BLaER1 (cell line): ENCODE measurements at regions not wholly inside any gene's neighbourhood (a gene's known extent, or its start where the extent isn't known, plus 50 kb on each side); places are given as distances from the start of the nearest gene placed in this dataset.

ENCODE experiments used
- H3K27ac ChIP-seq: shearing (Covaris generic); formaldehyde crosslinking; 2 replicates; pipeline ENCODE4 v1.8.1; 2022
- H3K27me3 ChIP-seq: shearing (Covaris generic); formaldehyde crosslinking; 2 replicates; pipeline ENCODE4 v1.8.1; 2022
- H3K36me3 ChIP-seq: shearing (Covaris generic); formaldehyde crosslinking; 2 replicates; pipeline ENCODE4 v1.8.1; 2022
- H3K4me1 ChIP-seq: shearing (Covaris generic); formaldehyde crosslinking; 2 replicates; pipeline ENCODE4 v1.8.1; 2022
- H3K4me2 ChIP-seq: shearing (Covaris generic); formaldehyde crosslinking; 2 replicates; pipeline ENCODE4 v1.8.1; 2022
- H3K4me3 ChIP-seq: shearing (Covaris generic); formaldehyde crosslinking; 2 replicates; pipeline ENCODE4 v1.8.1; 2022
- H3K9ac ChIP-seq: shearing (Covaris generic); formaldehyde crosslinking; 2 replicates; pipeline ENCODE4 v1.8.1; 2022
- H3K9me3 ChIP-seq: shearing (Covaris generic); formaldehyde crosslinking; 2 replicates; pipeline ENCODE4 v1.8.1; 2022
- H4K20me1 ChIP-seq: shearing (Covaris generic); formaldehyde crosslinking; 2 replicates; pipeline ENCODE4 v1.8.1; 2022
- Cebpa-rat ChIP-seq: shearing (Covaris generic); IDR thresholded peaks from 2 replicates; pipeline ENCODE4 v1.8.1; 2022

DNA sequence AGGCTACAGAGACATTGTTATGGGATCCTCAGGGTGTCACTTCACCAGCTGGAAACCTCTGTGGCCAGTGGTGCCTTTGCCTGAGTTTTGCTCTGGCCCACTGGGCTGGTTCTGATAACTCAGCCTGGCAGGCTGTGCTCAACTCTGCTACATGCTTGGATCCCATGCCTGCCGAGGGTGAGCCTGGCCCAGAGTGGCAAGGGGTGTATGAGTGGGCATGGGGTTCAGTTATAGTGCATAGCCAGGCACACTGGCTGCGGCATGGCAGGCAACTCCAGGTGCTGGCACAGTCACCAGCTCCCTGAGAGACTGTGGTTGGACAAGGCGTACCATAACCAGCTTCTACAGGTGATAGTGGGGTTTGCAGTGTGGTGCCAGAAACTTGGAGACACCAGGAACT lies 107.0 kb upstream of the PCDH15 start:
- Histone ChIP-seq H3K4me1 (no peaks in the 10 kb centered on the region), H3K36me3 (no peaks in the 10 kb centered on the region), H3K27me3 (no peaks in the 10 kb centered on the region), H3K27ac (no peak overlapping the region), H3K9me3 (peaks cover 4% of the 10 kb centered on the region), H3K9ac (no peak overlapping the region), H3K4me2 (no peak overlapping the region), H4K20me1 (no peaks in the 10 kb centered on the region), H3K4me3 (no peak overlapping the region)
- no peak for TF ChIP-seq Cebpa-rat

DNA sequence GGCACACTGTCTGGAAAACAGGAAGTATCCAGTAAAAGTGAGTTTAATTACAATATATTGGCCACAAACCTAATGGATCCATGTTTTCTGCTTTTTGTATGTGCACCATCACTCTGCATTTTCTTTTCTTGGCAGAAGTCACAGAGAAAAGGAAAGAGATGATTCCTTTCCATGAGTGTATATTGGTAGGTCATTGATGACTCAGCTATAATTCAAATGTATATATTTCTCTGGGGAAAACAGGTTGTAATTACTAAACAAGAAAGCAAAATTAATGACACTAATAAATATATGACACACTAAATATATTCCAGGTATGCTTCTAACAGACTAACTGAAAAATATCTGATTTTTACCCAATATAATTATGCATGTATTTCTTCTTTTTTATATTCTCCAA lies 105.9 kb upstream of the PCDH15 start:
- no peaks in the 10 kb centered on the region for H3K27me3 ChIP-seq
- no peak overlapping the region for H3K27ac ChIP-seq
- no peaks in the 10 kb centered on the region for H4K20me1 ChIP-seq
- no peak overlapping the region for H3K4me3 ChIP-seq
- H3K36me3 ChIP-seq, result no peaks in the 10 kb centered on the region
- no peaks in the 10 kb centered on the region for H3K9me3 ChIP-seq
- H3K4me2 ChIP-seq, result no peak overlapping the region
- no peaks in the 10 kb centered on the region for H3K4me1 ChIP-seq
- no peak for TF ChIP-seq Cebpa-rat
- no peak overlapping the region for H3K9ac ChIP-seq

DNA sequence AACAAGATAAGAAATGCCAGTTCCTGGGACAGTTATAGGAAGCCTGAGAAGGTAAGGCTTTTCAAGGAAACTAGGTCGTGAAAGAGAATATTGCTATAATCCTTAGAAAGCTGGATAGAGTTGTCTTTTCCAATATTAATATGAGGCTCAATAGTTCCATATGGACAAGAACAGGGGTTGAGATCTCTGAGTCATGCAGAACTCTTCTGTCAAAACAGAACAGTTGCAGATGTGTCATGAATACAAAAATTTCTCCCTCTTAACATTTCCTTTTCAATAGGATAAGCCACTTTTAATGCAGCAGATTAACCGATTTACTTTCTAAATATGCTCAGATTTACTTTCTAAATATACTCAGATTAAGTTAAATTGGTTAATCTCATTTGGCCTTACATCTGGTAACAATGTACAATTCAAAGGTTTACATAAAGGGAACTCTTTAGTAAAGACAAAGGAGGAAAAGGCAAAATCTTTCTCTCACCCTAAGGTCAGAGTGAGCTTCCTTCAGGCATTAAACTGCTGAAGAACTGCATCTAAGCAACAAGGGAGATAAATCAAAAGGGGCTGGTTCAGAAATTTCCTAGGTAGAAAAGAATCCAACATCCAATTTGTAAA lies 104.7 kb upstream of the PCDH15 start:
- Histone ChIP-seq H3K9me3 (no peaks in the 10 kb centered on the region), H4K20me1 (no peaks in the 10 kb centered on the region), H3K4me1 (no peaks in the 10 kb centered on the region), H3K9ac (no peak overlapping the region), H3K27ac (no peak overlapping the region), H3K4me2 (no peak overlapping the region), H3K4me3 (no peak overlapping the region), H3K36me3 (no peaks in the 10 kb centered on the region), H3K27me3 (no peaks in the 10 kb centered on the region)
- TF ChIP-seq Cebpa-rat, result no peak

DNA sequence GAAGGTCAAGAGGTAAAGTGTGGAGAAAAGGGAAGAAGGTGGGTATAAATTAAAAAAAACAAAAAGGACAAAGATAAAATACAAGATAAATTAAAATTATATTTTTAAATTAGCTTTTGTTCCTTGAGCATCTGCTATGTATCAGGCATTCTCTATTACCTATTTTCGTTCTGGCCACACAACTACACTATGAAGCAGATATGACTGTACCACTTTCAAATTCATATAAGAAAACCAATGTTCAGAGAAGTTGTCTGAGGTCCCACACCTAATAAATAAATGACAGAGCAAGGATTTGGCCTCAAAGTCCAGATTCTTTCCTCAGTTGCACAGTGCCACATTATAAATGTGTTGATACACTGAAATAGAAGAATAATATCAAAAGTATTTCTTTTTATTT lies 103.8 kb upstream of the PCDH15 start:
- H3K27me3 ChIP-seq, result no peaks in the 10 kb centered on the region
- no peak overlapping the region for H3K27ac ChIP-seq
- no peaks in the 10 kb centered on the region for H3K9me3 ChIP-seq
- no peaks in the 10 kb centered on the region for H3K36me3 ChIP-seq
- no peak for TF ChIP-seq Cebpa-rat
- no peak overlapping the region for H3K4me2 ChIP-seq
- no peaks in the 10 kb centered on the region for H4K20me1 ChIP-seq
- no peak overlapping the region for H3K9ac ChIP-seq
- H3K4me1 ChIP-seq, result no peaks in the 10 kb centered on the region
- H3K4me3 ChIP-seq, result no peak overlapping the region

DNA sequence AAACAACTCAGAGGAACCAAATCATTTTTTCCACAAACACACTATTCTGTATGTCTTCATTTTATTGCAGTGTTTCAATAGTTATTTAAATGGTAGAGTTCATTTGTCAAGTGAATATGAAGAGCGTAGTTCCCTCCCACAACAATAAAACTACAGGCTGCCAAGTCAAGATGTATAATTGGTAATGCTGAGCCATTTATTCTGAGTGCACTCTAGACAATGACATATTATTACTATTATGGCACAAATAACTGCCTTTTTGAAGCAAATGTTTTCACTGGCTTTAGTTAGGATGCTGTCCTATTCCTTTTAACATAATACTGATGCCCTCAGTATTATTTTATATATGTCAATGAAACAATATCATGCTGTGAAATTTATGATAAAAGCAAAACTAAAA lies 102.7 kb upstream of the PCDH15 start:
- Histone ChIP-seq H3K9me3 (no peaks in the 10 kb centered on the region), H3K9ac (no peak overlapping the region), H4K20me1 (no peaks in the 10 kb centered on the region), H3K4me3 (no peak overlapping the region), H3K4me2 (no peak overlapping the region), H3K36me3 (no peaks in the 10 kb centered on the region), H3K4me1 (no peaks in the 10 kb centered on the region), H3K27me3 (no peaks in the 10 kb centered on the region), H3K27ac (no peak overlapping the region)
- no peak for TF ChIP-seq Cebpa-rat

DNA sequence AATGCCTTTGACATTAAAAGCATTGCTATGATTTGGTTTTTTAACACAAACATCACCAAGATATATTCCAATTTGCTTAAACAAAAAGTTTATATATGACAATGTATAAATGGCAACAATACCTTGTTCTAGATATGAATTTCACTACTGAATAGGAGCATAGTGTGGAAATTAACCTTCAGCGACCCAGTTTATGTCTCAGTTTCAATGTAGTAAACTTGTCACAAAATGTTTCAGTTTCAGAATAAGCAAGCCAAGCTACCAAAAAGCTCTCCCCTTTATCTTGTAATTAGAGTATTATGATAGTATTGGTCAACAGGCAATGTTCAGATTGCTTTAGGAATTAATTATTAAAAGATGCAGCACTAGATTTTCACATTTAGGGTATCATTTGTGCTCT lies 99.6 kb upstream of the PCDH15 start:
- no peak for TF ChIP-seq Cebpa-rat
- no peak overlapping the region for H3K4me3 ChIP-seq
- no peaks in the 10 kb centered on the region for H3K4me1 ChIP-seq
- no peak overlapping the region for H3K27ac ChIP-seq
- H3K27me3 ChIP-seq, result no peaks in the 10 kb centered on the region
- no peak overlapping the region for H3K4me2 ChIP-seq
- no peak overlapping the region for H3K9ac ChIP-seq
- no peaks in the 10 kb centered on the region for H3K9me3 ChIP-seq
- no peaks in the 10 kb centered on the region for H3K36me3 ChIP-seq
- H4K20me1 ChIP-seq, result no peaks in the 10 kb centered on the region

DNA sequence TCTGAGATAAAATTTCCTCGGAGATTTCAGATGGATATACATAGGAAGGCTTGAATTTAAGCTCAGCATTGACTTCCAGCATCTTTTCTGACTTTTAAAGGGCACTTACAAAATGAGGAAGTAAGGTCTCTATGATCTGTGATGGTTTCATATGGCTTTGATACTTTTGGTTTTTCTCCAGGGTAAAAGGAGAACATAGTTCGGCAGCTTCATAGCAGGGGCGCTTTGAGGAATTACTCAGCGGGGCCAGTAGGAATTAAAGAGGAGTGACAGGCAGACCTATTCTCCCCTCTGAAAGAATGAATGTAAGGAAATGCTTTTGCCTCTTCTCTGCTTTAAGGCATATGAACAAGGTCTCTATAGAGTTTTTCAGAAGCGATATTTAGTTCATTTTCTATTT lies 80.0 kb upstream of the PCDH15 start:
- H3K36me3 ChIP-seq, result no peaks in the 10 kb centered on the region
- no peak for TF ChIP-seq Cebpa-rat
- no peaks in the 10 kb centered on the region for H3K9me3 ChIP-seq
- no peak overlapping the region for H3K4me2 ChIP-seq
- H3K4me1 ChIP-seq, result no peaks in the 10 kb centered on the region
- H3K4me3 ChIP-seq, result no peak overlapping the region
- no peaks in the 10 kb centered on the region for H3K27me3 ChIP-seq
- H3K9ac ChIP-seq, result no peak overlapping the region
- H3K27ac ChIP-seq, result no peak overlapping the region
- H4K20me1 ChIP-seq, result no peaks in the 10 kb centered on the region

DNA sequence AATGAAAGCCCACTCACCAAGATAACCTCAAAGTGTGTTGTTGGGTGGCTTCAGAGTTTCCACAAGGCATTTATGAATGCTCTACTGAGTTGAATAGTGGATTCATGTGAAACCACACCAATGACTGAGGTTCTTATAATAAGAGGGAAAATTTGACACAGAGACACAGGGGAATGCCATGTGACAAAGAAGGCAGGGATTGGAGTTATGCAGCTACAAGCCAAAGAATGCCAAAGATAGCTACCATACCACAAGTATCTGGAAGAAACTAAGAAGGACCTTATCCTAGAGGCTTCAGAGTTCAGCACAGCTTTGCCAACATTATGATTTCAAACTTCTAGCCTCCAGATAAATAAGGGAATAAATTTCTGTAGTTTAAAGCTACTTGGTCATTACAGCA lies 68.0 kb upstream of the PCDH15 start:
- Histone ChIP-seq H3K4me1 (no peaks in the 10 kb centered on the region), H3K4me2 (no peak overlapping the region), H3K27me3 (no peaks in the 10 kb centered on the region), H4K20me1 (no peaks in the 10 kb centered on the region), H3K4me3 (no peak overlapping the region), H3K27ac (no peak overlapping the region), H3K9me3 (no peaks in the 10 kb centered on the region), H3K9ac (no peak overlapping the region), H3K36me3 (no peaks in the 10 kb centered on the region)
- TF ChIP-seq Cebpa-rat, result no peak

DNA sequence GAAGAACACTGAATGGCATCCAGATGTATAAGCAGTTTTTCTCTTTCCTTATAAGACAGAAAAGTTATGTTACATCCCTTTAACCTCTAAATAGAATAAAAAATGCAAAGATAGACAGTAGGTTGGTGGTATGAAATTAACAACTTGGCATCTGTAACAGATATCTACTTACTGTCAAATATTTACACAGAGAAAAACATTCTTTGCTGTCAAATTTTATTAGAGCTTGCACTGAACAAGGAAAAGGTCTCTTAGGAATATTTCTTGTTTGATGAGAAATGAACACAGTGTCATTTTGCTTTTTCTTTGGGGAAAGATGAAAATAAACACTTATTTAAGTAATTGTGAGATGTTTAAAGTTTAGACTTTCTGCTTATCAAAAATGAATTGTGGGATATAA lies 65.6 kb upstream of the PCDH15 start:
- Histone ChIP-seq H4K20me1 (no peaks in the 10 kb centered on the region), H3K27me3 (no peaks in the 10 kb centered on the region), H3K9ac (no peak overlapping the region), H3K4me2 (no peak overlapping the region), H3K27ac (no peak overlapping the region), H3K36me3 (no peaks in the 10 kb centered on the region), H3K4me1 (no peaks in the 10 kb centered on the region), H3K9me3 (no peaks in the 10 kb centered on the region), H3K4me3 (no peak overlapping the region)
- no peak for TF ChIP-seq Cebpa-rat

DNA sequence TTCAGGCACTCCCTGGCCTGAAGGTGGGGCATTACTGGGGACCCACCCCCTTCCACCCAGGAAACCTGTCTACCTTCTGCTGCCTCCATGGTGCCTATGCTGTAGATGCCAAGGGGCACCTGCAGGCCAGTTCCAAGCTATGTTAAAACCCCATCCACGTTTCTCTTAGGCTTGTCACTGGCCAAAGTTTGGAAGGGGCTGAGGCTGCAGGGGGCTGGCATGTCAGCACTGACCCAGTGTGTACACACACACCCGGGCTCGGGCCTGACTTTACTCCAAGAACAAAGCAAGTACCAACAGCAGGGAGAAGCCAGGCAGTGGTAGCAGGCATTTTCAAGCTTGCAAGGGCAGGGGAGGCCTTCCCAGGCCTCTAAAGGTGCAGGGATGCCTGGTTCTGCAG lies 53.8 kb upstream of the PCDH15 start:
- H3K4me1 ChIP-seq, result no peaks in the 10 kb centered on the region
- no peaks in the 10 kb centered on the region for H3K9me3 ChIP-seq
- no peak overlapping the region for H3K9ac ChIP-seq
- no peaks in the 10 kb centered on the region for H4K20me1 ChIP-seq
- H3K27ac ChIP-seq, result no peak overlapping the region
- no peaks in the 10 kb centered on the region for H3K27me3 ChIP-seq
- no peak overlapping the region for H3K4me3 ChIP-seq
- H3K36me3 ChIP-seq, result no peaks in the 10 kb centered on the region
- H3K4me2 ChIP-seq, result no peak overlapping the region
- no peak for TF ChIP-seq Cebpa-rat

DNA sequence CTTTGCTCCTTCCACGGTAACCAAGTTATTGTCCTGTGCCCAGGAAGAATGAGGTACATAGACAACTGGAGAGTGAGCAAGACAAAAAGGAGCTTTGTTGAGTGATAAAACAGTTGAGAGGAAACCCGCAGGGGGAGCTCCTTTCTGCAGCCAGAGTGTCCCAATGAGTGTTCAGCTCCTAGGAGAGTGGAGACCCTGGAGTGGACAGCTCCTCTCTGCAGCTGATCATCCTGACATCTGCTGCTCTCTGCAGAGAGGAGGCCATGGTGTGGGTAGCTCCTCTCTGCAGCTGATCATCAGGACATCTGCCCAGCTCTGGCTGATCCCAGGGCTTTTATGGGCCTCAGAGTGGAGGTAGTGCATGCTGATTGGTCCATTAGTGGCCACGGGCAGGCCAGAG lies 53.4 kb upstream of the PCDH15 start:
- no peak for TF ChIP-seq Cebpa-rat
- no peak overlapping the region for H3K4me2 ChIP-seq
- H3K27me3 ChIP-seq, result no peaks in the 10 kb centered on the region
- H3K9me3 ChIP-seq, result no peaks in the 10 kb centered on the region
- no peaks in the 10 kb centered on the region for H3K4me1 ChIP-seq
- no peaks in the 10 kb centered on the region for H4K20me1 ChIP-seq
- H3K27ac ChIP-seq, result no peak overlapping the region
- H3K9ac ChIP-seq, result no peak overlapping the region
- no peaks in the 10 kb centered on the region for H3K36me3 ChIP-seq
- no peak overlapping the region for H3K4me3 ChIP-seq
